Kidney (tissue), 13 donors: ENCODE measurements at regions not wholly inside any gene's neighbourhood (a gene's known extent, or its start where the extent isn't known, plus 50 kb on each side); places are given as distances from the start of the nearest gene placed in this dataset.

ENCODE experiments used
- DNase-seq, 5 donors: peaks; one replicate each; pipeline ENCODE4 v3.0.0-alpha.2; 2013 to 2020
- FAIRE-seq: peaks from 2 replicates; lab custom pipeline; 2012; peaks lifted over from hg19 to GRCh38; lab: Jason Lieb, UNC
- H3K27ac ChIP-seq, 2 donors: one replicate each; pipeline ENCODE4 v1.7.0; 2013; ENCODE audit warnings: low read depth in 2 of 2, low read length in 2 of 2, inconsistent platforms in 1 of 2
- H3K27me3 ChIP-seq: one replicate; pipeline ENCODE4 v1.7.1; 2013; ENCODE audit warnings: low read length, inconsistent platforms; ENCODE audit not compliant: control insufficient read depth, insufficient read depth
- H3K36me3 ChIP-seq, 3 donors: one replicate each; pipeline versions ENCODE4 v1.7.0 to v1.7.1; 2013; ENCODE audit warnings: low read length in 3 of 3, control low read depth in 1 of 3, inconsistent platforms in 1 of 3; ENCODE audit not compliant: insufficient read depth in 3 of 3, control insufficient read depth in 2 of 3
- H3K4me1 ChIP-seq, 3 donors: one replicate each; pipeline versions ENCODE4 v1.7.0 to v1.7.1; 2013; ENCODE audit warnings: low read length in 3 of 3, inconsistent platforms in 1 of 3, low read depth in 1 of 3; ENCODE audit not compliant: control insufficient read depth in 2 of 3, insufficient read depth in 2 of 3
- H3K4me3 ChIP-seq, 3 donors: one replicate each; pipeline versions ENCODE4 v1.7.0 to v1.8.1; 2013; ENCODE audit warnings: low read length in 3 of 3, control low read depth in 1 of 3, inconsistent platforms in 1 of 3
- H3K9ac ChIP-seq, 3 donors: one replicate each; pipeline versions ENCODE4 v1.7.0 to v1.7.1; 2013; ENCODE audit warnings: low read length in 3 of 3, control low read depth in 1 of 3, inconsistent platforms in 1 of 3
- H3K9me3 ChIP-seq, 3 donors: one replicate each; pipeline versions ENCODE4 v1.7.0 to v1.7.1; 2013; ENCODE audit warnings: low read length in 3 of 3, control low read depth in 1 of 3, inconsistent platforms in 1 of 3; ENCODE audit not compliant: control insufficient read depth in 2 of 3, insufficient read depth in 1 of 3
- CTCF ChIP-seq: IDR thresholded peaks from 3 replicates; pipeline ENCODE4 v1.5.1; 2012; ENCODE audit warnings: mild to moderate bottlenecking, moderate library complexity, borderline replicate concordance; ENCODE audit not compliant: insufficient read depth; ENCODE audit errors: extremely low read depth
- intact Hi-C: fragments of 100-400 bp; cut with DNase I; formaldehyde crosslinking; loops from one replicate; pipeline ENCODE4 v1.11.1; 2022
- donor health status: control.
- donor health status: control.
- donor health status: control.
- donor health status: control.
- donor health status: control.
- donor health status: DM: yes; HTN: yes; CAD: no.
- donor health status: Normal renal cell carcinoma (clear cell type).

DNA sequence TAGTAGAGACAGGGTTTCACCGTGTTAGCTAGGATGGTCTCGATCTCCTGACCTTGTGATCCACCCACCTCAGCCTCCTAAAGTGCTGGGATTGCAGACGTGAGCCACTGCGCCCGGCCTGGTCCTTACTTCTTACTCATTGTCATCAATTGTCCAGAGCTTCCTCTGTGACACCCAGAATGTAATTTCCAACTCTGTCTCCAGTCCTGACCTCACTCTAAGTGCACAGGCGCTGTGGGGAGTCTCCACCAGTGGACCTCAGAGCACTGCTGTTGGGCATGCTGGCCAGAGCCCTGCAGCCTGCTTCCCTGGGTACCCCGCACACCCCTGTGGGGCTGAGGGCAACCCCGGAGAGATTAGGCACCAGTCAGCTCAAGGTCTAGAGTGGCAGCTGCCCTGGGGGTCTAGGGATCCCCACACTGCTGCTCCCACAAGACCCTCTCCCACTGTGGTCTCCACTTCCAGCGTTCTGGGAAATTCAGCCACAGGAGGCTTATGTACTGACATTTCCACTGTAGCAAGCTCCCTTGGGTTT lies 1140.3 kb downstream of the TBC1D22A start:
- Histone ChIP-seq H3K9ac (no peak overlapping the region), H3K4me1 (no peaks in the 10 kb centered on the region), H3K36me3 (no peaks in the 10 kb centered on the region), H3K27ac (no peak overlapping the region), H3K4me3 (no peak overlapping the region), H3K27me3 (no peaks in the 10 kb centered on the region), H3K9me3 (no peaks in the 10 kb centered on the region)
- DNase-seq (no peak), FAIRE-seq (no peak)
- TF ChIP-seq CTCF, result no peak
- intact Hi-C loops, result no loop called here

GRCh38 chr22:47901911-47902310 lies 1139.5 kb downstream of the TBC1D22A start:
- TF ChIP-seq CTCF, result no peak
- no peaks in the 10 kb centered on the region for H3K27me3 ChIP-seq
- DNase-seq, result no peak
- H3K4me3 ChIP-seq, result no peak overlapping the region
- FAIRE-seq, result no peak
- H3K9ac ChIP-seq, result no peak overlapping the region
- H3K4me1 ChIP-seq, result no peaks in the 10 kb centered on the region
- no peaks in the 10 kb centered on the region for H3K9me3 ChIP-seq
- intact Hi-C loops, result no loop called here
- no peak overlapping the region for H3K27ac ChIP-seq
- H3K36me3 ChIP-seq, result no peaks in the 10 kb centered on the region

DNA sequence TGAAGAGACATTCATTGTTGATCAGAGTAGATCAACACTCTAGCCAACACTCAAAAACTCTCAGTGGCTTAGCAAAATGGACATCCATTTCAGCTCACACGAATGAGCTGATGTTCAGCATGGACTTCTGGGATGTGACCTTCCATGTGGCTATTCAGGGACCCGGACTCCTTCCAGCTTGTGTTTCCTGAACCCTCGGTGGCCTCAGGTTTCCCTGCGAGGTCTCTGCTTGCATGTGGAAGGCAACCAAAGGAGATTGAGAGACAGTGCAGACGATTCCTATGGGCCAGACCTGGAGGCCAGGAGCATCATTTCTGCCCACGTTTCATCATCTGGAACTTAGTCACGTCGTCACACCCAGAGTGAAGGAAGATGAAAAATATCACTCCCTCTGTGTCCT lies 1137.4 kb downstream of the TBC1D22A start:
- TF ChIP-seq CTCF, result no peak
- DNase-seq, result no peak
- H3K9me3 ChIP-seq, result no peaks in the 10 kb centered on the region
- intact Hi-C loops, result no loop called here
- H3K4me3 ChIP-seq, result no peak overlapping the region
- no peak overlapping the region for H3K27ac ChIP-seq
- H3K4me1 ChIP-seq, result no peaks in the 10 kb centered on the region
- FAIRE-seq, result no peak
- H3K9ac ChIP-seq, result no peak overlapping the region
- no peaks in the 10 kb centered on the region for H3K36me3 ChIP-seq
- H3K27me3 ChIP-seq, result no peaks in the 10 kb centered on the region

DNA sequence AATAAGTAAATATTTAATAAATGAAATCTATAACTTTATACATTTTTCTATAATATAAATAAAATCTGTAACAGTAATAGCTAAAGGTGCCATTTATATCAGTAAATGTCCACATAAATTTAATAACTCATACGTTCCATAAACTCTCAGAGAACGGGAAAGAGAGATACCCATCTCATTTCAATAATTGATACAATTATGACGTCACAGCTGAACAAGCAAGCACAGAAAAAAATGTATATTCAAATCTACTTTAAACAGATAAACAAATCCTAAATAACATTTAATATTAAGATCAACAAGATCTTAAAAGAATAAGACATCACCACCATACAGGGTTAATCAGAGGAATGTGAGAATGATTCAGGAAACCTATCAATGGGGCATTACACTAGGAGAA lies 1136.5 kb downstream of the TBC1D22A start:
- Histone ChIP-seq H3K27ac (no peak overlapping the region), H3K9ac (no peak overlapping the region), H3K27me3 (no peaks in the 10 kb centered on the region), H3K36me3 (no peaks in the 10 kb centered on the region), H3K9me3 (no peaks in the 10 kb centered on the region), H3K4me3 (no peak overlapping the region), H3K4me1 (no peaks in the 10 kb centered on the region)
- TF ChIP-seq CTCF, result no peak
- DNase-seq, result no peak
- no peak for FAIRE-seq
- intact Hi-C loops, result no loop called here
